ENCODE measurements at regions not wholly inside any gene's neighbourhood (a gene's known extent, or its start where the extent isn't known, plus 50 kb on each side); places are given as distances from the start of the nearest gene placed in this dataset.

- H3K9ac ChIP-seq (ENCODE audit: low read length), result no peak overlapping the region; the same call in 1 of the 2 replicates
- H2AFZ ChIP-seq (ENCODE audit: low read depth, low read length), result no peak overlapping the region
- H3K4me3 ChIP-seq (ENCODE audit: low read length), result peak overlapping the region; percentile 30; the same call in 1 of the 2 replicates
- H3K36me3 ChIP-seq (replicated peaks; ENCODE audit: low read depth, low read length), result no peaks in the 10 kb centered on the region
- H3K9me3 ChIP-seq (ENCODE audit: insufficient read depth, low read length), result 0 out of 2 replicates have a peak, but pooled peaks cover 3% of the 10 kb centered on the region
- H3K27me3 ChIP-seq (ENCODE audit: low read depth, low read length), result no peaks in the 10 kb centered on the region
- H4K20me1 ChIP-seq (ENCODE audit: insufficient read depth, low read length), result no peaks in the 10 kb centered on the region
- no peak for TF ChIP-seq EZH2phosphoT487 (IDR thresholded peaks at IDR 0.05; ENCODE audit: low read depth)
- peak overlapping the region; percentile 55 for H3K27ac ChIP-seq (ENCODE audit: low read length)
- peak overlapping the region; percentile 59 for H3K4me2 ChIP-seq (ENCODE audit: low read length)
- no peaks in the 10 kb centered on the region for H3K79me2 ChIP-seq (ENCODE audit: low read length)
- peaks cover 32% of the 10 kb centered on the region for H3K4me1 ChIP-seq (ENCODE audit: low read length)
These were observed 243.4 kb downstream of the NXPE2 start for GRCh38 chr11:114921697-114922096.

GRCh38 chr11:114924042-114924441 is 245.7 kb downstream of the NXPE2 start:
- Histone ChIP-seq H3K27me3 (ENCODE audit: low read depth, low read length) (peaks cover 10% of the 10 kb centered on the region), H2AFZ (ENCODE audit: low read depth, low read length) (no peak overlapping the region), H3K4me3 (ENCODE audit: low read length) (no peak overlapping the region), H3K4me2 (ENCODE audit: low read length) (no peak overlapping the region), H3K9ac (ENCODE audit: low read length) (no peak overlapping the region), H3K79me2 (ENCODE audit: low read length) (no peaks in the 10 kb centered on the region), H3K27ac (ENCODE audit: low read length) (no peak overlapping the region), H3K4me1 (ENCODE audit: low read length) (peaks cover 32% of the 10 kb centered on the region), H3K36me3 (replicated peaks; ENCODE audit: low read depth, low read length) (no peaks in the 10 kb centered on the region), H4K20me1 (ENCODE audit: insufficient read depth, low read length) (no peaks in the 10 kb centered on the region), H3K9me3 (ENCODE audit: insufficient read depth, low read length) (0 out of 2 replicates have a peak, but pooled peaks cover 3% of the 10 kb centered on the region)
- TF ChIP-seq CTCF (IDR thresholded peaks at IDR 0.05; ENCODE audit: low read depth, low read length) (no peak), EZH2phosphoT487 (IDR thresholded peaks at IDR 0.05; ENCODE audit: low read depth) (no peak)

GRCh38 chr11:114925591-114925990 is 247.3 kb downstream of the NXPE2 start:
- Histone ChIP-seq H2AFZ (ENCODE audit: low read depth, low read length) (no peak overlapping the region), H3K4me2 (ENCODE audit: low read length) (no peak overlapping the region), H3K27me3 (ENCODE audit: low read depth, low read length) (peaks cover 10% of the 10 kb centered on the region), H3K4me3 (ENCODE audit: low read length) (no peak overlapping the region), H3K4me1 (ENCODE audit: low read length) (peaks cover 24% of the 10 kb centered on the region), H4K20me1 (ENCODE audit: insufficient read depth, low read length) (no peaks in the 10 kb centered on the region), H3K9ac (ENCODE audit: low read length) (no peak overlapping the region), H3K79me2 (ENCODE audit: low read length) (no peaks in the 10 kb centered on the region), H3K36me3 (replicated peaks; ENCODE audit: low read depth, low read length) (no peaks in the 10 kb centered on the region), H3K9me3 (ENCODE audit: insufficient read depth, low read length) (0 out of 2 replicates have a peak, but pooled peaks cover 3% of the 10 kb centered on the region), H3K27ac (ENCODE audit: low read length) (no peak overlapping the region)
- TF ChIP-seq CTCF (IDR thresholded peaks at IDR 0.05; ENCODE audit: low read depth, low read length), result no peak
- no peak for TF ChIP-seq EZH2phosphoT487 (IDR thresholded peaks at IDR 0.05; ENCODE audit: low read depth)

GRCh38 chr11:114928260-114928870 is 250.0 kb downstream of the NXPE2 start:
- Histone ChIP-seq H3K9me3 (ENCODE audit: insufficient read depth, low read length) (0 out of 2 replicates have a peak, but pooled peaks cover 3% of the 10 kb centered on the region), H3K27ac (ENCODE audit: low read length) (no peak overlapping the region), H3K9ac (ENCODE audit: low read length) (no peak overlapping the region), H3K4me3 (ENCODE audit: low read length) (no peak overlapping the region), H3K4me1 (ENCODE audit: low read length) (no peaks in the 10 kb centered on the region), H2AFZ (ENCODE audit: low read depth, low read length) (no peak overlapping the region), H4K20me1 (ENCODE audit: insufficient read depth, low read length) (no peaks in the 10 kb centered on the region), H3K79me2 (ENCODE audit: low read length) (no peaks in the 10 kb centered on the region), H3K27me3 (ENCODE audit: low read depth, low read length) (peaks cover 10% of the 10 kb centered on the region), H3K36me3 (replicated peaks; ENCODE audit: low read depth, low read length) (no peaks in the 10 kb centered on the region), H3K4me2 (ENCODE audit: low read length) (no peak overlapping the region)
- TF ChIP-seq EZH2phosphoT487 (IDR thresholded peaks at IDR 0.05; ENCODE audit: low read depth), result no peak
- no peak for TF ChIP-seq CTCF (IDR thresholded peaks at IDR 0.05; ENCODE audit: low read depth, low read length)
